ENCODE measurements at regions not wholly inside any gene's neighbourhood (a gene's known extent, or its start where the extent isn't known, plus 50 kb on each side); places are given as distances from the start of the nearest gene placed in this dataset.

- TF ChIP-seq POLR2A (IDR thresholded peaks at IDR 0.05; ENCODE audit: low read length) (no peak), GATA1 (IDR thresholded peaks at IDR 0.05; ENCODE audit: low read depth, low read length) (no peak)
These were observed 250.5 kb upstream of the PKN2 start for GRCh38 chr1:88433556-88433955.

Measured in erythroblast (primary cell).